ENCODE measurements at regions not wholly inside any gene's neighbourhood (a gene's known extent, or its start where the extent isn't known, plus 50 kb on each side); places are given as distances from the start of the nearest gene placed in this dataset.

DNA sequence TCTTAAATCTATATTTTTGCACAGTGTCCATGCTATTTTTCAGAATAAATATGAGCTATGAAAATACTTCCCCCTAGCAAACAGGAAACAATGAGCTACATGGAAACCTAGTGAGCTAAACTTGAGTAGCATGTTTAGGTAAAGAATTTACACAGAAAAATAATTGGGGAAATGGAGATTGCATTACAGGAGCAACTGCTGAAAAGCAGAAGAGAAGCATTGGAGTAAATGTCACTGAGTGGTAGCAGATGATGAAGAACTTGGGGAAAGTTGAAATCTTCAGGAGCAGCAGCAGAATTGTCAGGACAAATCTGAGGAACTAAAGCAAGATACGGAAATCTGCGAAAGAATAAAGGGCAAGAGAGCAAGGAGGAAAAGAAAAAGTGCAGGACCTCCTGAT lies 610.3 kb downstream of the TLE1 start:
- H3K4me3 ChIP-seq (ENCODE audit: low read depth, low read length) = no peak overlapping the region
- H3K9me3 ChIP-seq (ENCODE audit: severe bottlenecking) = no peaks in the 10 kb centered on the region
- no peak overlapping the region for H3K27ac ChIP-seq
- TF ChIP-seq, protein P1, sequence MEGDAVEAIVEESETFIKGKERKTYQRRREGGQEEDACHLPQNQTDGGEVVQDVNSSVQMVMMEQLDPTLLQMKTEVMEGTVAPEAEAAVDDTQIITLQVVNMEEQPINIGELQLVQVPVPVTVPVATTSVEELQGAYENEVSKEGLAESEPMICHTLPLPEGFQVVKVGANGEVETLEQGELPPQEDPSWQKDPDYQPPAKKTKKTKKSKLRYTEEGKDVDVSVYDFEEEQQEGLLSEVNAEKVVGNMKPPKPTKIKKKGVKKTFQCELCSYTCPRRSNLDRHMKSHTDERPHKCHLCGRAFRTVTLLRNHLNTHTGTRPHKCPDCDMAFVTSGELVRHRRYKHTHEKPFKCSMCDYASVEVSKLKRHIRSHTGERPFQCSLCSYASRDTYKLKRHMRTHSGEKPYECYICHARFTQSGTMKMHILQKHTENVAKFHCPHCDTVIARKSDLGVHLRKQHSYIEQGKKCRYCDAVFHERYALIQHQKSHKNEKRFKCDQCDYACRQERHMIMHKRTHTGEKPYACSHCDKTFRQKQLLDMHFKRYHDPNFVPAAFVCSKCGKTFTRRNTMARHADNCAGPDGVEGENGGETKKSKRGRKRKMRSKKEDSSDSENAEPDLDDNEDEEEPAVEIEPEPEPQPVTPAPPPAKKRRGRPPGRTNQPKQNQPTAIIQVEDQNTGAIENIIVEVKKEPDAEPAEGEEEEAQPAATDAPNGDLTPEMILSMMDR (IDR thresholded peaks at IDR 0.05; ENCODE audit: low read depth, low read length) = no peak
- DNase-seq = no peak
- H3K36me3 ChIP-seq = no peaks in the 10 kb centered on the region
- H3K27me3 ChIP-seq (ENCODE audit: insufficient read depth, low read depth, severe bottlenecking) = no peaks in the 10 kb centered on the region

DNA sequence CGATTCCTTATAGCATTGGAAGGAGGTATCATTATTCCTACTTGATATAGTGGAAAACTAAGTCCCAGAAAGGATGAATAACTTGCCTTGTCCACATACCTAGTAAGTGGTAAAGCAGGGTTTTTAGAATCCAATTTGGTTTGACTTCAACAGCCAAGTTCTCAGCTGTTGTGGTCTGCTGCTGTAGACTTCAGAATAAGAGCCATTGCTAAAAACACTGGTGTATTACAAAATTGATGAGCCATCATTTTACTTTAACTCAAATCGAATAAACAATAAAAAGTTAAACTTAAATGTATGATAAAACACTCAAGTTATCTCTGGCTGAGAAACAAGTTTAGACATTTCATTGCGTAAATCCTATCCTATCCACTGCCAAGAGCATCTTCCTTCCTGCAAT lies 610.8 kb downstream of the TLE1 start:
- no peaks in the 10 kb centered on the region for H3K36me3 ChIP-seq
- no peaks in the 10 kb centered on the region for H3K27me3 ChIP-seq (ENCODE audit: insufficient read depth, low read depth, severe bottlenecking)
- no peak overlapping the region for H3K4me3 ChIP-seq (ENCODE audit: low read depth, low read length)
- no peaks in the 10 kb centered on the region for H3K9me3 ChIP-seq (ENCODE audit: severe bottlenecking)
- TF ChIP-seq, protein P1 (IDR thresholded peaks at IDR 0.05; ENCODE audit: low read depth, low read length) = no peak
- no peak for DNase-seq
- no peak overlapping the region for H3K27ac ChIP-seq

DNA sequence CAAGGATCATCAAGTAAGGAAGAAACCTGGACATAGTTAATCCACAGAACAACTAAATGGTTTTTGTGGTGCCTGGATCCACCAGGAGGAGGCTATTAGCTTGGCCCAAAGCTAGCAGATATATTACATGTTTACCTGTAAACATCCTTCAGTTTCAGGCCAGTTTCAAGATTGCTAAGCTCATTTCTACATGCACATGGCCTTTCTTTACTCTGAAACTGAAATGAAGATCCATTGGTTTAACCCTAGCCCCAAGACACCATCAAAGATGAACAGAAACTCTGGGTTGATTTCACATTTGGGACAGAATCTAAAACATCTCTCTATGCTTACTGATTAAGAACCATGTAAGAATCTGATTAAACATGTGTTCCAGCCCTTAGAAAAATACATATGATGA lies 611.8 kb downstream of the TLE1 start:
- DNase-seq = no peak
- Histone ChIP-seq H3K4me3 (ENCODE audit: low read depth, low read length) (no peak overlapping the region), H3K9me3 (ENCODE audit: severe bottlenecking) (no peaks in the 10 kb centered on the region), H3K27ac (no peak overlapping the region), H3K27me3 (ENCODE audit: insufficient read depth, low read depth, severe bottlenecking) (no peaks in the 10 kb centered on the region), H3K36me3 (no peaks in the 10 kb centered on the region)
- TF ChIP-seq, protein P1 (IDR thresholded peaks at IDR 0.05; ENCODE audit: low read depth, low read length) = no peak

DNA sequence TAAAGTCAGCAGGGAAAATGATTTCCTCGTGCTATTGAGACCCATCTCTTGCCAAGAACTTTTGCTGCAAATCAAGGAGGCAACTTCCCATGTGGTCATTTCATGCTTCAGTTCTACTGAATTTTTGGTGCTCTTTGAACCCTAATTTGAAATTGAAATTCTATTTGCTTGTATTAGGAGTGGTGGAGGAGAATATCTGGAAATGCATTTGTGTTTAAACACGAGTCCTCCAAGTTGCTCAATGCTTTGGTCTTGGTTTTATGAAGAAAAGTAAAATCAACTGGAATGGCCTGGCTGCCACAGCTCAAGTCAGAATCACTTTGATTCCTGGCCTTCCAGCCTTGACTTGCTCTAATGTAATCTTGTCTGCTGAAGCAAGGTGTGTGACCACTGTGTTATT lies 613.2 kb downstream of the TLE1 start:
- TF ChIP-seq, protein P1 (IDR thresholded peaks at IDR 0.05; ENCODE audit: low read depth, low read length) = no peak
- Histone ChIP-seq H3K9me3 (ENCODE audit: severe bottlenecking) (no peaks in the 10 kb centered on the region), H3K4me3 (ENCODE audit: low read depth, low read length) (no peak overlapping the region), H3K27me3 (ENCODE audit: insufficient read depth, low read depth, severe bottlenecking) (no peaks in the 10 kb centered on the region), H3K27ac (no peak overlapping the region), H3K36me3 (no peaks in the 10 kb centered on the region)
- no peak for DNase-seq

DNA sequence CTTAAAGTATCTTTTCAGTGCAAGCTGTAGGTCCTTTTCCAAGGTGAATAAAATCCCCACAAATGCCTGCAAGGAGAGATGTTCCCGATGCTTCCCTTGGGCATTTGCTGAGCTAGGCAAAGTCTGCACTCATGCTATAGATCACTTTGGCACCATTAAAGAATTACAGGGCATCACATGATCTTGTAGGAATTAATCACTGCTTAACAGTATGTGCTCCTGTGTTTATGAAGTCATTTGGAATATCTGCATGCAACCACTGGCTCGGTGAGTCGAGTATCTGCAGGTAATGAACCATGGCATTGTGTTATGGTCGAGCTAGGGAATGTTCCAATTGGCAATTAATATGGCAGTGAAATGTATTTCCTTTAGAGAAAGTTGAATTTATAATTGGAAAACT lies 615.1 kb downstream of the TLE1 start:
- DNase-seq = no peak
- H3K27me3 ChIP-seq (ENCODE audit: insufficient read depth, low read depth, severe bottlenecking) = no peaks in the 10 kb centered on the region
- no peak overlapping the region for H3K4me3 ChIP-seq (ENCODE audit: low read depth, low read length)
- no peak overlapping the region for H3K27ac ChIP-seq
- TF ChIP-seq, protein P1 (IDR thresholded peaks at IDR 0.05; ENCODE audit: low read depth, low read length) = no peak
- H3K36me3 ChIP-seq = no peaks in the 10 kb centered on the region
- H3K9me3 ChIP-seq (ENCODE audit: severe bottlenecking) = no peaks in the 10 kb centered on the region

DNA sequence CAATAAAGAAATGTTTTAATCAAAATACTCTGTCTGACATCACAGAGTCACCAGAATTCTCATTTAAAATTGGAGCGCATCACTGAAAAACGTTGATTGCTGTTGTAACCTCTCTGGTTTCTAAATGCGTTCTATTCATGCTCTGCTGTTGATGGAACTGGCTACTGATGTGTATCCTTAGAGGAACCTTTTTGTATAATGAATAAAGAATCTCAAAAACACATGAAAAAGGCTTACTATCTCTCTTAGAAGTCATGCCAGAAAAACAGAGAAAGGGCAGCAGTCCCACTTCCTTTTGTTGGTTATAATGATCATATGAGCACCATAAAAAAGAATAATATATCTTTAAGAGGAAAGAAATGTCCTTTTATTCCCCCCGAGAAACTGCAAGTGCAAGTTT lies 615.5 kb downstream of the TLE1 start:
- Histone ChIP-seq H3K4me3 (ENCODE audit: low read depth, low read length) (no peak overlapping the region), H3K9me3 (ENCODE audit: severe bottlenecking) (no peaks in the 10 kb centered on the region), H3K27ac (no peak overlapping the region), H3K36me3 (no peaks in the 10 kb centered on the region), H3K27me3 (ENCODE audit: insufficient read depth, low read depth, severe bottlenecking) (no peaks in the 10 kb centered on the region)
- no peak for DNase-seq
- TF ChIP-seq, protein P1 (IDR thresholded peaks at IDR 0.05; ENCODE audit: low read depth, low read length) = no peak

Measured in WERI-Rb-1 (cell line).